ENCODE measurements at regions not wholly inside any gene's neighbourhood (a gene's known extent, or its start where the extent isn't known, plus 50 kb on each side); places are given as distances from the start of the nearest gene placed in this dataset.

DNA sequence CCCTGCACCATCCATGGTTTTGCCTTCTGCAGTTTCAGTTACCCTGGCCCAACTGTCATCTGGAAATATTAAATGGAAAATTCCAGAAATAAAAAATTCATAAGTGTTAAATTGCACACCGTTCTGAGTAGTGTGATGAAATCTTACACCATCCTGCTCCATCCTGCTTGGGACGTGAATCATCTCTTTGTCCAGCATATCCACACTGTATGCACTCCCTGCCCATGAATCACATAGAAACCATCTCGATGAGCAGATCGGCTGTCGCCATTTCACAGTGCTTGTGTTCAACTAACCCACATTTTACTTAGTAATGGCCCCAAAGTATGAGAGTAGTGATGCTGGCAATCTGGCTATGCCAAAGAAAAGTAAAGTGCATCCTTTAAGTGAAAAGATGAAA, 105.9 kb upstream of the ID4 start:
- 81 to 87% methylated on average over 5 of the region's 5 CpGs for WGBS, 2 donors
- TF ChIP-seq, protein P1, sequence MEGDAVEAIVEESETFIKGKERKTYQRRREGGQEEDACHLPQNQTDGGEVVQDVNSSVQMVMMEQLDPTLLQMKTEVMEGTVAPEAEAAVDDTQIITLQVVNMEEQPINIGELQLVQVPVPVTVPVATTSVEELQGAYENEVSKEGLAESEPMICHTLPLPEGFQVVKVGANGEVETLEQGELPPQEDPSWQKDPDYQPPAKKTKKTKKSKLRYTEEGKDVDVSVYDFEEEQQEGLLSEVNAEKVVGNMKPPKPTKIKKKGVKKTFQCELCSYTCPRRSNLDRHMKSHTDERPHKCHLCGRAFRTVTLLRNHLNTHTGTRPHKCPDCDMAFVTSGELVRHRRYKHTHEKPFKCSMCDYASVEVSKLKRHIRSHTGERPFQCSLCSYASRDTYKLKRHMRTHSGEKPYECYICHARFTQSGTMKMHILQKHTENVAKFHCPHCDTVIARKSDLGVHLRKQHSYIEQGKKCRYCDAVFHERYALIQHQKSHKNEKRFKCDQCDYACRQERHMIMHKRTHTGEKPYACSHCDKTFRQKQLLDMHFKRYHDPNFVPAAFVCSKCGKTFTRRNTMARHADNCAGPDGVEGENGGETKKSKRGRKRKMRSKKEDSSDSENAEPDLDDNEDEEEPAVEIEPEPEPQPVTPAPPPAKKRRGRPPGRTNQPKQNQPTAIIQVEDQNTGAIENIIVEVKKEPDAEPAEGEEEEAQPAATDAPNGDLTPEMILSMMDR (IDR thresholded peaks at IDR 0.05): no peak
- no peak for TF ChIP-seq POLR2A (IDR thresholded peaks at IDR 0.05)
- intact Hi-C loops (cut with DNase I; ENCODE audit: low total_unique reads): no loop called here
- no peak overlapping the region for H3K4me3 ChIP-seq (ENCODE audit: low read depth, poor library complexity, severe bottlenecking)
- no peak for DNase-seq (ENCODE audit: low spot score in 2 of 2)

DNA sequence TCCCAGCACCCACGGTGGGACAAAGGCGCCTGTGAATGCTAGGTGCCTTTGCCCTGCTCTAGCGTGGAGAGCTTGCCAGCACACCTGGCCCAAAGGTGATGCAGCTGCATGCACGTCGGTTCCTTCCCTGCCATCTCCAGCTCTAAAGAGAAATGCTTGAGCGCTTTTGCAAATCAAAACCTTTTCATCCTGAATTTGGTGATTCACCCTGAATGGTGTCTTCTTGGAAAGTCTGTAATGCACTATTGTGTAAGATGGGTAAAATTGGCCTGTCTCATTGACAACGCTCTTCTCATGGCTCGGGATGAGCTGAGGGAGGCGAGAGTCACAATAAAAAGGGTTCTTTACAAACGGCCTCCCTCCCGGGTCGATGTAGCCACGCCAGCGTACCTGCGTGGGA, 103.1 kb upstream of the ID4 start:
- 86 to 91% methylated on average over 15 of the region's 15 CpGs for WGBS, 2 donors
- H3K4me3 ChIP-seq (ENCODE audit: low read depth, poor library complexity, severe bottlenecking): no peak overlapping the region
- TF ChIP-seq, protein P1 (IDR thresholded peaks at IDR 0.05): no peak
- TF ChIP-seq POLR2A (IDR thresholded peaks at IDR 0.05): no peak

DNA sequence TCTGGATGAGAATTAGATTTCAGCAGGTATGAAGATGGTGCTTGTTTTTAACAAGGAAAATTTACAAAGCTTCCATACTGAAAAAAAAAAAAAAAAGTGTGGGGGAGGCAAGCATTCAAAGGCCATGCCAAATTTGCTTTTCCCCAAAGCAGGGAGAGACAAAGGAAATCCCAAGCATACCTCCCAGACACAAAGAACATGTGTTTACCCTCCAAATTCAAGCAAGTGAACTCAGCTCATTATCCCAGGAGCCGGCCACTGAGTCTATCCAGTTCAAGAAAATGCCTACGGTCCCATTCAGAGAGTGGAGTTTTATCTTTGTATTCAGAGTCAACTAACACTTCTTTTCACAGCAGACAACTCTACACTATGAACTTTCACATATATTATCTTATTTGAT, 102.7 kb upstream of the ID4 start:
- TF ChIP-seq, protein P1 (IDR thresholded peaks at IDR 0.05): no peak
- no peak for TF ChIP-seq POLR2A (IDR thresholded peaks at IDR 0.05)
- H3K4me3 ChIP-seq (ENCODE audit: low read depth, poor library complexity, severe bottlenecking): no peak overlapping the region
- WGBS, 2 donors: 76 to 78% methylated on average over 2 of the region's 2 CpGs
- DNase-seq (ENCODE audit: low spot score in 2 of 2): no peak
- intact Hi-C loops (cut with DNase I; ENCODE audit: low total_unique reads): no loop called here

More for the DNA sequence above, 103.1 kb upstream of the ID4 start:
- DNase-seq (ENCODE audit: low spot score in 2 of 2): no peak
- intact Hi-C loops (cut with DNase I; ENCODE audit: low total_unique reads): no loop called here

DNA sequence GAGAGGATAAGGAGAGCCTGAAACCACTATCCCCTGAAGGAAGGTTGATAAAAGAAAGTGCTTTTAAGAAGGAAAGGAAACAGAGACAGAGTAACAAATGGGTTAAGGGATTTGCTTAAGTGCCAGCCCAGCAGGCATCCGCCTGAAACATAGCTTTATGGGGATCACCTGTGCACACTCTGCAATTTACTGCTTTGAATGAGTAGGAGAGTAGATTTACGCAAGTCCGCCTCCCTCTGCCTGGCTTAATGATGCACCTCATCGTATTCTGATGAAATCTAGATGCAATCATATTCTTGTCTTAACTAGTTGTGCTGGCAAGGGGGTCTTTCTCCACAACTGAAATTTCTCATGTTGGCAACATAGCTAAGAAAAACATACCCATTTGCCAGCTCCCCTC, 101.1 kb upstream of the ID4 start:
- 75 to 82% methylated on average over 4 of the region's 4 CpGs for WGBS, 2 donors
- no peak overlapping the region for H3K4me3 ChIP-seq (ENCODE audit: low read depth, poor library complexity, severe bottlenecking)
- TF ChIP-seq POLR2A (IDR thresholded peaks at IDR 0.05): no peak
- intact Hi-C loops (cut with DNase I; ENCODE audit: low total_unique reads): no loop called here
- no peak for DNase-seq (ENCODE audit: low spot score in 2 of 2)

DNA sequence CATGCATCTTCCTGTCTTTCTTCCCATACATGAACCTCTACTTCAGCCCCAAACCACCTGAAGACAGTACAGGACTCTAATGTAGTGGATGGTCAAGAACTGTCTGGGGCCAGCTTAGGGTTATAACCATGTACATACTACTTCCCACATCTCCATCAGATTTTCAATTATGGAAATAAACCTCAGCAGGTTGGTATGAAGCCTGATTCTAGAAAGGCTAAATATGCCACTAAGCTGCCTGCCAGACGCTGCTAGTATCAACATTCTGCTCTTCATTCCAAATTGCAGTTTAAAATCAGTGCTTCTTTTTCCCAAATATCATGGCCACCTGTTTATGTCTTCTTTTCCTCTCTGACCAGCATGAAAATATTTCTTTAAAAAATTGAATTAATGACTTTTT, 99.2 kb upstream of the ID4 start:
- intact Hi-C loops (cut with DNase I; ENCODE audit: low total_unique reads): no loop called here
- no peak for TF ChIP-seq POLR2A (IDR thresholded peaks at IDR 0.05)
- TF ChIP-seq, protein P1 (IDR thresholded peaks at IDR 0.05): no peak
- 82 to 93% methylated on average over 1 of the region's 1 CpG for WGBS, 2 donors
- no peak for DNase-seq (ENCODE audit: low spot score in 2 of 2)
- no peak overlapping the region for H3K4me3 ChIP-seq (ENCODE audit: low read depth, poor library complexity, severe bottlenecking)

DNA sequence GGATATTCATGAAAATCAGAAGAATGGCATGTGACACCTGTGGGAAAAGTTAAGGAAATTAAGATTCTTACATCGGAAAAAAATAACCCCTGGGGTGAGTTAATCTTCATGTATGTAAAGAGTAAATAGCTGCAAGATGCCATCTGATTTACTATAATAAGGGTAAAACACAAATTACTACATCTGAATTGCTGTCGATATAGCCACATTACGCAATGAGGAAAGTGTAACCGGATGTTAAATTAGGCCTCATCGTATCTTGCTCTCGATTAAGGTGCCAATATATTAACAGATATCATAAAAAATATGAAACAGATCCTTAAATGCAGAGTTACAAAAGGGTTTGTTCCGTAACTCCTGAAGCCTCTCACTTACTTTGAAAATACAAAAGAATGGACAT, 87.4 kb upstream of the ID4 start:
- 80 to 91% methylated on average over 7 of the region's 7 CpGs for WGBS, 2 donors
- DNase-seq (ENCODE audit: low spot score in 2 of 2): no peak
- TF ChIP-seq, protein P1 (IDR thresholded peaks at IDR 0.05): no peak
- no peak for TF ChIP-seq POLR2A (IDR thresholded peaks at IDR 0.05)
- intact Hi-C loops (cut with DNase I; ENCODE audit: low total_unique reads): no loop called here
- no peak overlapping the region for H3K4me3 ChIP-seq (ENCODE audit: low read depth, poor library complexity, severe bottlenecking)

Data from lower leg skin (tissue), 4 donors.